GM04504 (cell line): ENCODE measurements at regions not wholly inside any gene's neighbourhood (a gene's known extent, or its start where the extent isn't known, plus 50 kb on each side); places are given as distances from the start of the nearest gene placed in this dataset.
A peak's percentile ranks its signal among the peaks of the same experiment; 100 is the strongest.
"Not testable (repeated sequence)": the region's sequence is repeated elsewhere in the genome, so short reads cannot be mapped to it uniquely, and the experiment has no call there.

Experiments
- DNase-seq: peaks from one replicate; pipeline ENCODE4 v3.0.0-alpha.2; 2012; ENCODE audit warnings: low read depth

- DNase-seq, result no peak
Observed at GRCh38 chr18:52200921-52201663, 138.9 kb upstream of the DCC start.

GRCh38 chr18:52208646-52209045 is 131.4 kb upstream of the DCC start:
- DNase-seq, result no peak

DNA sequence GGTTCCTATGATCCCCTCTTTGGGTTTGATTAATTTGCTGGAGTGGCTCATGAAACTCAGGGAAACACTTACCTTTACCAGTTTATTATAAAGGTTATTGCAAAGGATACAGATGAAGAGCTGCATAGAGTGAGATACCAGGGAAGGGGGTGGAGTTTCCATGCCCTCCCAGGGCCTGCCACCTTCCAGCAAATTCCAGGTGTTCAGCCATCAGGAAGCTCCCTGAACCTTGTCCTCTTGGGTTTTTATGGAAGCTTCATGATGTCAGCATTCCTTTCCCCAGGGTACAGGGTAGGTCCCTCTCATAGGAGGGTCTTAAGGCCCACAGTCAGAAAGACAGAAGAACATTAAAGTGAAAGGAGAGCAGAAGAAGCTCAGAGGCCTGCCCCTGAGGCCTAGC is 123.9 kb upstream of the DCC start:
- DNase-seq, result no peak

- no peak for DNase-seq
Observed at GRCh38 chr18:52216666-52217065, 123.3 kb upstream of the DCC start.

DNA sequence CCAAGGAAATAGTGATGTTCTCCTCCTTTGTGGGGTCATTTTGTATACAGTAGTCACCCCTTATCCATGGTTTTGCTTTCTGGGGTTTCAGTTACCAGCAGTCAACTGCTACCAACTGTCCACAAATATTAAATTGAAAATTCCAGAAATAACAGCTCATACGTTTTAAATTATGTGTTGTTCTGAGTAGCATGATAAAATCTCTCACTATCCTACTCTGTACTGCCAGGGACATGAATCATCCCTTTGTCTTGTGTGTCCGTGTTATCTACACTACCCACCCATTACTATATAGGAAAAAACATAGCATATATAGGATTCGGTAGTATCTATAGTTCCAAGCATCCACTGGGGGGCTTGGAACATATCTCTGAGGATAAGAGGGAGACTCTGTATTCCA is 120.9 kb upstream of the DCC start:
- DNase-seq, result no peak

- no peak for DNase-seq
Observed at GRCh38 chr18:52220062-52220591, 119.9 kb upstream of the DCC start.

DNA sequence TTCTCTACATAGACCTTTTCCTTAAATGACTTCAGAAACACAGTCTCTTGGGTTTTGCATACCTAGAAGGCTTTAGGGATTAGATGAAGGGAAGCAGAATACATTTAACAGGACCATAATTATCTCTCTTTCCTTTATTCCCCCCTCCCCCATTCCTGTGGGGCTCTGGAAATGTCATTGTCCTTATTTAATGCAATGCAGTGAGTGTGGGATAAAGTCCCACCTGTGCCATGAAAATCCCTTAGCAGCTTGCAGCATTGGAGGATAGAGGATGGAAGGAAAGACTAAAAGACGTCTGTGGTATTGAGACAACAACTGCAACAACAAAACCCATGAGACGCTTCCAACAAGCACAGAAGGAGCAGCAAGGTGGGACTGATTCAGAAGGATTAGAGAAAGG is 117.8 kb upstream of the DCC start:
- no peak for DNase-seq

- DNase-seq, result no peak
Observed at GRCh38 chr18:52227536-52227935, 112.5 kb upstream of the DCC start.

GRCh38 chr18:52228166-52228565 is 111.8 kb upstream of the DCC start:
- no peak for DNase-seq

- DNase-seq, result peak; percentile 24
Observed at GRCh38 chr18:52236131-52236530, 103.9 kb upstream of the DCC start.

DNA sequence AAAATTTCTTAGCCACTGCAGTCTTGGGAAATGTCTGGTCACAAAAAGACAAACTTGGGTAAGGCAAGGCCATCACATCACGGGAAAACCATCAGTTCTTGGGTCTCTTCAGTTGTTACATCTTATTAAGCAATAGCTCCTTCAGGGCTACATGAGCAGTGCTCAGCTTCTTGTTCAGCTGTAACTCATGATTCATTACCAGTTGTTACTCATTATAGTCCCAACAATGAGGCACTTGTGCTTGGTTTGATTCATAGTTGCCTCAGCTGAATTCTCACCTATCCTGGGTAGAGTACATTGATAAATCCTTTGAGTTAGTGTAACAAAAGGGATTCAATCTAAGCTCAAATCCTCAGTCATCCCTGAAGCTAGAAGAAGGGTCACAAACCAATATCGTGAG is 102.4 kb upstream of the DCC start:
- peak; percentile 24 for DNase-seq

- peak; percentile 8 for DNase-seq
Observed at GRCh38 chr18:52242711-52243110, 97.3 kb upstream of the DCC start.

GRCh38 chr18:52244658-52245057 is 95.3 kb upstream of the DCC start:
- DNase-seq, result no peak

GRCh38 chr18:52254367-52254766 is 85.6 kb upstream of the DCC start:
- DNase-seq, result no peak

DNA sequence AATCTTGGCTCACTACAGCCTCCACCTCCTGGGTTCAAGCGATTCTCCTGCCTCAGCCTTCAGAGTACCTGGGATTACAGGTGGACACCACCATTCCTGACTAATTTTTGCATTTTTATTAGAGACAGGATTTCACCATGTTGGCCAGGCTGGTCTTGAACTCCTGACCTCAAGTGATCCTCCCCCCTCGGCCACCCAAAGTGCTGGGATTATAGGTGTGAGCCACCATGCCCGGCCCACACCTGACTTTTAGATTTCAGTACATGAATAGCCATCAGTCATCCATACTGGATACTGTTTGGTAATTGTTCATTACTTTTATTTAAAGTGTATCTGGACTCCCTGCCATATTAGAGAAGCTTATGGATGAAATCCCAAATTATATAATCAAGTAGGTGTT is 82.6 kb upstream of the DCC start:
- DNase-seq, result not testable (repeated sequence)

DNA sequence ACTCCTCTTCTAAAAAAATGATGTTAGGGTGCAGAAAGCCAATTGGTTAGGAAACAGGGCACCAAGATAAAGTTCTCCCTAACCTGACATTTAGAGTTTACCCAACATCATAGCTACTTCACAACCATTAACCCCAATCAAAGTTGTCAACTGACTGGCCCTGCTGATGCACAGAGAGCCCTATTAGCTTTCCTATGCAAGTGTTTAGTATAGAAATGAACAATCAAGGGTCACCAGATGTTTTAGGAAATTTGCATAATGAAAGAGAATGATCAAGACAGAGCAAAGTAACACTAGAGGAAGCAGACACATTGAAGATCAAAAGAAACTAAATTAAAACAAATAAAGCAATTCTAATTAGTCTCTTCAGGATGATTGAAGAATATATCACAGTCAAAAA is 64.2 kb upstream of the DCC start:
- no peak for DNase-seq

DNA sequence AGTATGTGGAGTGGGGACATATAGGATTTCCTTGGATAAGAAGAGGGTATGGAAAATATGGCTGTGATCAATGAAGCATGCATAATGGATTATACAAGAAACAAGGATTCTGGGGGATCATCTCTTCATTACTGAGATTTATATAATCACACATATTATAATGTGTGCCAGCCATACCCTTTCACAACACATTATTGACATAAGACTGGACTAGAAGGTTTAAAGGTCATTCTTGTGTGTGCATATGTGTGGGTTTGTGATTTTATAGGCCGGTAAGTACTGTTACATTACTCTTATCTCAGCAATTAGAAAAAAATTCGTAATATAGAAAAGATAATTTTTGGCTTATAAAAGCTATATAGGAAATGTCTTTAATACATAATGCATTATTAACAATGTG is 62.2 kb upstream of the DCC start:
- DNase-seq, result no peak

GRCh38 chr18:52278191-52278590 is 61.8 kb upstream of the DCC start:
- DNase-seq, result no peak

DNA sequence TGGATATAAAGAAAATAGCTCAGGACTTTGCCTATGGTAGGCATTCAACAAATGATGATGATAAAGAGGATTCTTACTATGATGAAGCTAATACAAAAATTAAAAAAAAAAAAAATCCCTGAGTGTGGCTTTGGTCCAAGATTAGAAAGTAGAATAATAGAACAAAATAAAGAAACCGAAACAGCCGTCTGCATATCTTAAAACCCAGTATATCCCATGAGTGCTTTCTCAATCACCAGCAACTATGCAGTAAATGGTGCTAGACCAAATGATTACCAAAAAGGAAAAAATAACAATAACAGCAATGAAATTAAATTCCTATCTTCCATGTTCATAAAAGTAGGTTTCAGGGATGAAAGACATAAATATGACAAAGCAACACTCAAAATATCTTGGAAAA is 59.3 kb upstream of the DCC start:
- DNase-seq, result no peak

GRCh38 chr18:52283927-52284326 is 56.1 kb upstream of the DCC start:
- no peak for DNase-seq

DNA sequence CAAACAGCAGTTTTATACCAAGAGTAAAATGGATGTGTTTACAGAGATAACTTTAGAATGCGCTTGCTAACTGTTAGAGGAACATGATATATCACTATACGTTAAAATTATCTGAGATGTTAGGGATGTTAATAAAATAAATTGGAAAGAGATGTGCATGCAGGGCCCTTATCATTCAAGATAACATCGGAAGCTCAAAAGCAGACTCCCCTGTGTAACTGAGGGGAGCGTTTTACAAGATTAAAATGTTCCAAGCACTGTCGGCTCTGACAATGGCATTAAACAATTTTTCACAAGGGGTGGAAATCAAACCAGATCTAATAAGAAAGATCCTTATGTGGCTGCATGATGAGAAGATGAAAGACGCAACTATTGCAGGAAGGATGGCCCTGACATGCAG is 53.3 kb upstream of the DCC start:
- DNase-seq, result no peak

DNA sequence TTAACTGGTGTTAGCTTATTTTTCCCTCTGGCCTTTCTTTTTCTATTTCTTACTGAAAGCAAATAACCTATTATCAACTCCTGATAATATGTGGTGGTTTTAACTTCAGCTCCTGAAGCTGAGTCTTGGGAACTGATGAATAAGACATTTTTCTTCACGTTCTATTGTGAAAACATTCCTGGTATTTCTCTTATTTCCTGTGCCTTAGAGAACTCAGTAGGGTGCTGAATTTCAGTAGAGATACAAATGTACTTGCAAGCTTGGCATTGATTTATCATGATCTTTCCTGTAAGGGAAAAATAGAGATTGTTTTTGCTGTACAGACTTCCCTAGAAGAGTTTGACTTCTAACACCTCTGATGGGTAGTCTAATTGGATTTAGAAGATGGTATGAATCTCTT is 52.8 kb upstream of the DCC start:
- DNase-seq, result no peak

DNA sequence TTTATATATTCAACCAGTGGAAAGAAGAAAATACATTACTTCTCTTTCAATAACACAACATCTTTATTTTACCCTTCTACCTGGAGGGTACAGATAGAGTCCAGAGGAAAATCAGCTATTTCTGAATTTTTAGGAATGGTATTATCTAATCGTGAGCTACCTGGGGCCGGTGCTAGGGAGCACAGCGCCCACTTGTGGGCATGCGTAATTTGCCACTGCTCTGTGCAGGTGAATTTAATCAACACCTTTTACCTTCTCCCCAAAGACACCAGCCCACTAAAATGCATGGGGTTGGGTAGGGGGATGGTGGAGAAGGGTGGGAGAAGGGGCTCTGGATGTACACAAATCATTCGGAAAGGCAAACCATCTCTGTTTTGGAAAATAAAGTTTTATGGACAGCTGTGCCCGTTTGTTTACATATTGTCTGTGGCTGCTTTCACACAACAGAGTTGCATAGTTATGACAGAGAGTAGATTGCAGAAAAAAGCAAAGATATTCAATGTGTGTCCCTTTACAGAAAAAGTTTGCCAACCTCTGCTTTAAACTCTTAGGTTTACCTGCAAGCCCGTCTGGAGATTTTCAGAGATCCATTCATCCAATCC is 51.5 kb upstream of the DCC start:
- no peak for DNase-seq

DNA sequence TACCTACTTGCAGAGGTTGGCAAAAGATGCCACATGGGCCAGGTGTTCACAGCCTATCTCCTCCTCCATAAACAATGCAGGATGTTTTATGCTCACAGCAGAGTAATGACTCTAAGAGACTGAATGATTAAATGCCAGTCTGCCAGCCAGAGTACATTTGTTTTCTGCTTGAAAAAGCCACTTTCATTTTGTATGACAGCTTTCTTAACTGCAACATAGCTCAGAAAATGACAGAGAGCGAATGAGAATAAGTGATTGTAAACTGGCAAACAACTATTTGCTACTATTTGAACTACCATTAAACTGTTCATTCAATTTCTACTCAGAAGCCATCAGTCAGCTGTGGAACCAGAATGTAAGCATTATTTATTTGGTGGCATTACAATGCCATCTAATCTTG is 50.6 kb upstream of the DCC start:
- no peak for DNase-seq
